Mesendoderm (in vitro differentiated cells): ENCODE measurements at regions not wholly inside any gene's neighbourhood (a gene's known extent, or its start where the extent isn't known, plus 50 kb on each side); places are given as distances from the start of the nearest gene placed in this dataset.

Experiments
- DNase-seq: peaks from one replicate; pipeline ENCODE4 v3.0.0; 2013
- H2AK5ac ChIP-seq: 2 replicates; pipeline ENCODE4 v1.6.1; 2013; ENCODE audit warnings: low read length, inconsistent platforms
- H2BK120ac ChIP-seq: 2 replicates; pipeline ENCODE4 v1.6.1; 2013; ENCODE audit warnings: low read depth, mild to moderate bottlenecking, low read length, moderate library complexity, mixed read lengths
- H2BK15ac ChIP-seq: replicated peaks from 2 replicates; pipeline ENCODE4 v1.6.1; 2013; ENCODE audit warnings: low read depth, mild to moderate bottlenecking, moderate library complexity
- H2BK5ac ChIP-seq: 2 replicates; pipeline ENCODE4 v1.6.1; 2013; ENCODE audit warnings: low read length, inconsistent platforms
- H3K18ac ChIP-seq: 2 replicates; pipeline ENCODE4 v1.6.1; 2013; ENCODE audit warnings: mild to moderate bottlenecking, low read length, mixed read lengths
- H3K23ac ChIP-seq: one replicate; pipeline ENCODE4 v1.6.1; 2013; ENCODE audit warnings: low read length
- H3K27ac ChIP-seq: 2 replicates; pipeline ENCODE4 v1.5.1; 2013; ENCODE audit warnings: low read depth, mild to moderate bottlenecking, inconsistent platforms, low read length, moderate library complexity
- H3K27me3 ChIP-seq: 2 replicates; pipeline ENCODE4 v1.6.1; 2013; ENCODE audit warnings: low read length, control low read depth, mild to moderate bottlenecking, inconsistent platforms; ENCODE audit not compliant: insufficient read depth, poor library complexity
- H3K36me3 ChIP-seq: 2 replicates; pipeline ENCODE4 v1.6.1; 2013; ENCODE audit warnings: low read length, inconsistent platforms; ENCODE audit not compliant: control insufficient read depth, insufficient read depth
- H3K4ac ChIP-seq: one replicate; pipeline ENCODE4 v1.6.1; 2013; ENCODE audit warnings: low read depth, mild to moderate bottlenecking, low read length, moderate library complexity
- H3K4me1 ChIP-seq: 2 replicates; pipeline ENCODE4 v1.6.1; 2013; ENCODE audit warnings: low read depth, low read length, inconsistent platforms; ENCODE audit not compliant: control insufficient read depth
- H3K4me2 ChIP-seq: 2 replicates; pipeline ENCODE4 v1.6.1; 2013; ENCODE audit warnings: low read length
- H3K4me3 ChIP-seq: 2 replicates; pipeline ENCODE4 v1.5.1; 2013; ENCODE audit warnings: mild to moderate bottlenecking, low read length
- H3K56ac ChIP-seq: one replicate; pipeline ENCODE4 v1.6.1; 2013; ENCODE audit warnings: low read length
- H3K79me1 ChIP-seq: 2 replicates; pipeline ENCODE4 v1.6.1; 2013; ENCODE audit warnings: low read length, inconsistent platforms
- H3K79me2 ChIP-seq: 2 replicates; pipeline ENCODE4 v1.6.1; 2013; ENCODE audit warnings: mild to moderate bottlenecking, low read length; ENCODE audit not compliant: control insufficient read depth, insufficient read depth
- H3K9ac ChIP-seq: 2 replicates; pipeline ENCODE4 v1.6.1; 2013; ENCODE audit warnings: low read length, inconsistent platforms
- H4K5ac ChIP-seq: one replicate; pipeline ENCODE4 v1.6.1; 2013; ENCODE audit warnings: low read length
- H4K8ac ChIP-seq: one replicate; pipeline ENCODE4 v1.6.1; 2013; ENCODE audit warnings: low read depth, mild to moderate bottlenecking, control low read depth, low read length, moderate library complexity
- WGBS: extraction: QIAGEN DNeasy Blood & Tissue Kit; methylation state at CpG from one replicate; pipeline ENCODE4 v1.1.7; 2013; ENCODE audit warnings: low lambda C conversion rate, missing lambda C conversion rate; ENCODE audit not compliant: insufficient coverage; ENCODE audit errors: extremely low coverage; 5-methylcytosine and 5-hydroxymethylcytosine counted together

GRCh38 chr22:49148895-49149418, 678.7 kb downstream of the BRD1 start:
- WGBS = no CpG with 5 or more reads among the region's 10 CpGs
- Histone ChIP-seq H3K23ac (no peak overlapping the region), H3K27me3 (no peaks in the 10 kb centered on the region), H3K4ac (no peak overlapping the region), H3K56ac (no peak overlapping the region), H3K4me3 (no peak overlapping the region), H2BK15ac (no peak overlapping the region), H4K8ac (no peak overlapping the region), H3K18ac (no peak overlapping the region), H2BK5ac (no peak overlapping the region), H3K4me1 (peaks cover 6% of the 10 kb centered on the region), H3K36me3 (no peaks in the 10 kb centered on the region), H2BK120ac (no peak overlapping the region), H4K5ac (no peak overlapping the region), H3K9ac (no peak overlapping the region), H3K79me1 (no peaks in the 10 kb centered on the region), H3K4me2 (no peak overlapping the region), H3K27ac (no peak overlapping the region), H2AK5ac (no peak overlapping the region), H3K79me2 (no peaks in the 10 kb centered on the region)
- DNase-seq = no peak

- H4K5ac ChIP-seq = no peak overlapping the region
- WGBS = no CpG with 5 or more reads among the region's 15 CpGs
- no peak overlapping the region for H2AK5ac ChIP-seq
- no peak overlapping the region for H3K4ac ChIP-seq
- peaks cover 6% of the 10 kb centered on the region for H3K4me1 ChIP-seq
- no peak overlapping the region for H4K8ac ChIP-seq
- DNase-seq = no peak
- no peak overlapping the region for H3K23ac ChIP-seq
- H3K18ac ChIP-seq = no peak overlapping the region
- peak overlapping the region; percentile 10 for H3K56ac ChIP-seq
- no peaks in the 10 kb centered on the region for H3K79me2 ChIP-seq
- H3K36me3 ChIP-seq = no peaks in the 10 kb centered on the region
- no peak overlapping the region for H3K4me2 ChIP-seq
- H3K27ac ChIP-seq = no peak overlapping the region
- no peaks in the 10 kb centered on the region for H3K79me1 ChIP-seq
- H3K4me3 ChIP-seq = no peak overlapping the region
- no peaks in the 10 kb centered on the region for H3K27me3 ChIP-seq
- no peak overlapping the region for H2BK5ac ChIP-seq
- no peak overlapping the region for H2BK15ac ChIP-seq
- H2BK120ac ChIP-seq = no peak overlapping the region
- H3K9ac ChIP-seq = no peak overlapping the region
These were observed 680.0 kb downstream of the BRD1 start for GRCh38 chr22:49147617-49148175.

GRCh38 chr22:49147171-49147570, 680.5 kb downstream of the BRD1 start:
- H3K79me1 ChIP-seq = no peaks in the 10 kb centered on the region
- DNase-seq = no peak
- no peak overlapping the region for H4K5ac ChIP-seq
- H3K4me3 ChIP-seq = no peak overlapping the region
- no peak overlapping the region for H3K4ac ChIP-seq
- no peak overlapping the region for H3K27ac ChIP-seq
- H3K18ac ChIP-seq = no peak overlapping the region
- H3K27me3 ChIP-seq = no peaks in the 10 kb centered on the region
- no peak overlapping the region for H2AK5ac ChIP-seq
- no peak overlapping the region for H2BK15ac ChIP-seq
- H3K4me2 ChIP-seq = no peak overlapping the region
- no peak overlapping the region for H2BK5ac ChIP-seq
- H3K36me3 ChIP-seq = no peaks in the 10 kb centered on the region
- no peak overlapping the region for H4K8ac ChIP-seq
- no peaks in the 10 kb centered on the region for H3K79me2 ChIP-seq
- H3K4me1 ChIP-seq = peaks cover 5% of the 10 kb centered on the region
- WGBS = no CpG with 5 or more reads among the region's 11 CpGs
- H3K9ac ChIP-seq = no peak overlapping the region
- no peak overlapping the region for H3K23ac ChIP-seq
- no peak overlapping the region for H3K56ac ChIP-seq
- H2BK120ac ChIP-seq = no peak overlapping the region

- no peaks in the 10 kb centered on the region for H3K4me1 ChIP-seq
- no peak overlapping the region for H2BK120ac ChIP-seq
These were observed 681.2 kb downstream of the BRD1 start for GRCh38 chr22:49146511-49146910.

DNA sequence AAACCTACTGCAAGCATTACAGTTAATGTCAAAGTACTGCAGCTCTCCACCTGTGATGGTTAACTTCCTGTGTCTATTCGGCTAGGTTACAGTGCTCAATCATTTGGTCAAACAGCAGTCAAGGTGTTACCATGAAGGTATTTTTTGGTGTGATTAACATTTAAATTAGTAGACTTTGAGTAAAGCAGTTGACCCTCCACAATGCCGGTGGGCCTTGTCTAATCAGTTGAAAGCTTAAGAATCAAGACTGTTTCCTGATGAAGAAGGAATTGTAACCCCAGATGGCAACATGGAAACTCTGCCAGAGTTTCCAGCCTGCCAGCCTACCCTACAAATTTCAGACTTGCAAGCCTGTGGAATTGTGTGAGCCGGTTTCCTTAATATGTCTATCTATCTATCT, 683.9 kb downstream of the BRD1 start:
- Histone ChIP-seq H3K9ac (no peak overlapping the region), H3K79me2 (no peaks in the 10 kb centered on the region), H3K56ac (no peak overlapping the region), H3K4me3 (no peak overlapping the region), H3K4me2 (no peak overlapping the region), H3K79me1 (no peaks in the 10 kb centered on the region), H2BK5ac (no peak overlapping the region), H3K27ac (no peak overlapping the region), H3K4me1 (no peaks in the 10 kb centered on the region), H3K23ac (no peak overlapping the region), H3K4ac (no peak overlapping the region), H2BK15ac (no peak overlapping the region), H2AK5ac (no peak overlapping the region), H3K36me3 (no peaks in the 10 kb centered on the region), H3K18ac (no peak overlapping the region), H2BK120ac (no peak overlapping the region), H4K5ac (no peak overlapping the region), H4K8ac (no peak overlapping the region), H3K27me3 (no peaks in the 10 kb centered on the region)
- WGBS = no CpG with 5 or more reads among the region's 3 CpGs
- DNase-seq = no peak

More at GRCh38 chr22:49146511-49146910, 681.2 kb downstream of the BRD1 start:
- Histone ChIP-seq H3K9ac (no peak overlapping the region), H3K79me2 (no peaks in the 10 kb centered on the region), H3K36me3 (no peaks in the 10 kb centered on the region), H3K4me3 (no peak overlapping the region), H3K4me2 (no peak overlapping the region), H2AK5ac (no peak overlapping the region), H4K5ac (no peak overlapping the region), H3K27ac (no peak overlapping the region), H2BK5ac (no peak overlapping the region), H3K79me1 (no peaks in the 10 kb centered on the region), H3K4ac (no peak overlapping the region), H3K23ac (no peak overlapping the region), H3K56ac (no peak overlapping the region), H3K27me3 (no peaks in the 10 kb centered on the region), H4K8ac (no peak overlapping the region), H2BK15ac (no peak overlapping the region), H3K18ac (no peak overlapping the region)
- no CpG with 5 or more reads among the region's 6 CpGs for WGBS
- DNase-seq = no peak

- Histone ChIP-seq H4K8ac (no peak overlapping the region), H3K9ac (no peak overlapping the region), H3K79me2 (no peaks in the 10 kb centered on the region), H2BK15ac (no peak overlapping the region), H3K56ac (no peak overlapping the region), H3K4me3 (no peak overlapping the region), H3K36me3 (no peaks in the 10 kb centered on the region), H3K4me2 (no peak overlapping the region), H3K18ac (no peak overlapping the region), H2BK5ac (no peak overlapping the region), H2BK120ac (no peak overlapping the region), H4K5ac (no peak overlapping the region), H2AK5ac (no peak overlapping the region), H3K4me1 (no peaks in the 10 kb centered on the region), H3K27ac (no peak overlapping the region), H3K23ac (no peak overlapping the region), H3K79me1 (no peaks in the 10 kb centered on the region), H3K27me3 (no peaks in the 10 kb centered on the region), H3K4ac (no peak overlapping the region)
- WGBS = no CpG with 5 or more reads among the region's 9 CpGs
- DNase-seq = no peak
These were observed 684.8 kb downstream of the BRD1 start for GRCh38 chr22:49142891-49143290.
